D721Med (cell line): ENCODE measurements at regions not wholly inside any gene's neighbourhood (a gene's known extent, or its start where the extent isn't known, plus 50 kb on each side); places are given as distances from the start of the nearest gene placed in this dataset.

Source experiments
- DNase-seq: peaks from one replicate; pipeline ENCODE4 v3.0.0; 2011; ENCODE audit warnings: low spot score; ENCODE audit not compliant: insufficient read length
- FAIRE-seq: peaks from 2 replicates; lab custom pipeline; 2011; peaks lifted over from hg19 to GRCh38; lab: Jason Lieb, UNC
- CTCF ChIP-seq: IDR thresholded peaks from 2 replicates; pipeline ENCODE4 v1.5.1; 2012; ENCODE audit warnings: mild to moderate bottlenecking, control low read depth; ENCODE audit not compliant: insufficient read depth; ENCODE audit errors: missing control alignments

DNA sequence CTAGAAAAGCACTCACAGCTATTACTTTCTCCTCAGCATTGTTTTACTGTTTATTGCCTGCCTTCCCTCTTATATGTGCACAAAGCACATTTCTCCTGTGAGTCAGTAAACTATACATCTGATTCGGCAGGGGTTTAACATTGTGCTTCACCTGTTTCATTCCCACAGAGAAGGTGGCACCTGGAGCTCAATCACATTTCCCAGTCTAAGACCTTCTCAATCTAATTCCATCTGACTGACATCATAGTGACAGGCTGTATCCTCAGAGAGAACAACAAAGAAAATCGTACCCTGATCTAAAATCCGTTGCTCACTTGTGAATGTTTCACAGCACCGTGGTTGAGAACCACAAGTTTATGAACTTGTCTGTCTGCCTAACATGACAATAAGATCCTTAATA is 92.4 kb upstream of the CAST start:
- FAIRE-seq (no peak), DNase-seq (no peak)
- no peak for TF ChIP-seq CTCF

DNA sequence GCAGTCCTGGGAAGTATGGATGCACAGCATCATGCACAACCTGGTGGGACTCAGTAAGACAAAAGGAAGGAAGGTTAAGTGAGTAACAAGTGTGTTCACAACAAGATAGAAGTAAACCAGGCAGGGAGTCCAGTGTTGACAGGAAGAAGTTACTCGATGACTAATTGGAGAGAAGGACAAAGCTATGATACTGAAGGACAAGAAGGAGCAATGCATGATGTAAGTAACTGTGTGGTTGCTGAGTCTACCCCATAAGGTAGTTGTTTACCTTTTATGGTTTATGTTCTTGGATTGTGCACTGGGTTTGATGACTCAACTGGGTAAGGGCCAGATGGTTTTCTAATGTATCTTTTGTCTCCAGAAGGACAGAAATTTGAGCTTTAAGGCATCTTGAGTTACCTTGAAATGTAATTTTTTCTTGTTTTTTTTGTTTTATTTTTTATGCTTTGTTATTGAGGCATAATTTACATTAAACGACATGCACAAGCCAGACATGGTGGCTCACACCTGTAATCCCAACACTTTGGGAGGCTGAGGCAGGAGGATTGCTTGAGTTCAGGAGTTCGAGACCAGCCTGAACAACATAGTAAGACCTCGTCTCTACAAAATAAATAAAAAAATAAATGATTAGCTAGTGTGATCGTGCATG is 89.2 kb upstream of the CAST start:
- TF ChIP-seq CTCF = no peak
- no peak for FAIRE-seq
- no peak for DNase-seq

DNA sequence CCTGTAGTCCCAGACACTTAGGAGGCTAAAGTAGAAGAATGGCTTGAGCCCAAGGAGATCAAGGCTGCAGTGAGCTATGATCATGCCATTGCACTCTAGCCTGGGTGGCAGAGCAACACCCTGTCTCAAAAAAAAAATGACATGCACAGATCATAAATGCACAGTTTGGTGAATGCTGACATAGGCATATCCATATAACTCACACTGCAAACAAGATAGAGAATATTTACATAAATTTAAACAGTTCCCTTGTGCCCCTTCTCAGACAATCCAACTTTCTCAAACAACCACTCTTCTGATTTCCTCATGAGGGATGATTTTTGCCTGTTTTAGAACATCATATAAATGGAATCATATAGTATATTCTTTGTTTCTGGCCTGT is 88.7 kb upstream of the CAST start:
- TF ChIP-seq CTCF = no peak
- FAIRE-seq (no peak), DNase-seq (no peak)

- DNase-seq = no peak
- no peak for TF ChIP-seq CTCF
- FAIRE-seq = no peak
Observed at GRCh38 chr5:96576876-96577275, 85.3 kb upstream of the CAST start.

- no peak for TF ChIP-seq CTCF
- FAIRE-seq (no peak), DNase-seq (no peak)
Observed at GRCh38 chr5:96577909-96578308, 84.3 kb upstream of the CAST start.

DNA sequence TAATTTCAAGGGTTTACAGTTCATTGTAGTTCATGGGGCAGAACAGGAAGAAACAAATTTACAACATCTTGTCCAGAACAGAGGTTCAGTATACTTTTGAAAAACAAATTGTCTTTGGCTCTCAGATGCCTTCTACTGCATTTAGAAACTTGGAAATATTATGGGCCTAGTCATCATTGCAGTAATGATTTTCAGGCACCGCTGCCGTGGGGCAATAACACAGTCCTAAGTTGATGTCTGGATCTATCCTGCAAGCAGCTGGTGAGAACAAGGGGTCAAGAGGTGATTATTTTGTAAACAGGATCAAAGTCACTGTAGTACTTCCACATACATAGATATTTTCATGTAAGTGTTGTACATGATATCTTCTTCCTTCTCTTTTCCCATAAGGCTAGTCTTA is 82.5 kb upstream of the CAST start:
- FAIRE-seq = no peak
- no peak for TF ChIP-seq CTCF
- DNase-seq = no peak

DNA sequence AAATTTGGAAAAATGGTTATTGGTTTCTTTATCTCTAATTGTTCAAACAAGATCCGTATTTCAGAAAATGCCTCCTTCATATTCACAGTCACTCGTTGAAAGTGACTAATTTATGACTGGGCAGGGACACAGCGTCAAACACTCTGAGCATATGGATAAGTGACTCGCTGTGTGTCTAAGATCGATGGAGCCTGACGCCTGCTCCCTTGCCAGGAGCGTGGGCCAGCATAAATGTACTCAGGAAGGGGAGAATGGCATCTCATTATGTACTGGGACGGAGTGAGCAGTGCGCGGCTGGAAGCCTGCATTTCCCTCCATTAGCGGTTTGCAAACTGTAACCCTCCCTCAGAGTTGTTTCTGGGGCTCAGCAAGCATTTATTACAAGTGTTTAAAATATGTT is 79.8 kb upstream of the CAST start:
- DNase-seq (no peak), FAIRE-seq (no peak)
- TF ChIP-seq CTCF = no peak
